GM18511 (cell line): ENCODE measurements at regions not wholly inside any gene's neighbourhood (a gene's known extent, or its start where the extent isn't known, plus 50 kb on each side); places are given as distances from the start of the nearest gene placed in this dataset.
"Not testable (repeated sequence)": the region's sequence is repeated elsewhere in the genome, so short reads cannot be mapped to it uniquely, and the experiment has no call there.

Experiments used
- ATAC-seq: cut with Tn5 transposase; IDR thresholded peaks from one replicate; pipeline ENCODE4 v1.9.1; 2021; ENCODE audit warnings: mild to moderate bottlenecking, moderate library complexity; ENCODE audit not compliant: unreplicated experiment

DNA sequence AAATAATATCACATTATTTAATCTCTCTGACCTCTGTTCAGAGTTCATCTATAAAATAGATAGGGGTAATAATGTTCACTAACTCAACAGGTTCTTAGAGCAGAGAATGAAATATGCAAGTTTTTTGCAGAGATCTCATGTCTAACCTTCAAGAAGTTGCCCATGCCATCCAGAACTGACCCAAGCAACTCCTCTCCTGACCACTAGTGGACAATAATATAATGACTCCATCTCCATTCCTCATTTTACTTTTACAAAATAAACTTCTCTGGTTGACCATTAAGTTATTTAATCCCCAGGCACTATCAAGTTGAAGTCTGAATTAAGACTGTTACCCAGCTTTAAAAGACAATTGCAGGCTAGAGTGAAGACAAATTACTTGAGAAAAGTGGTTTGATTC is 382.6 kb downstream of the KCNA4 start:
- no peak for ATAC-seq

DNA sequence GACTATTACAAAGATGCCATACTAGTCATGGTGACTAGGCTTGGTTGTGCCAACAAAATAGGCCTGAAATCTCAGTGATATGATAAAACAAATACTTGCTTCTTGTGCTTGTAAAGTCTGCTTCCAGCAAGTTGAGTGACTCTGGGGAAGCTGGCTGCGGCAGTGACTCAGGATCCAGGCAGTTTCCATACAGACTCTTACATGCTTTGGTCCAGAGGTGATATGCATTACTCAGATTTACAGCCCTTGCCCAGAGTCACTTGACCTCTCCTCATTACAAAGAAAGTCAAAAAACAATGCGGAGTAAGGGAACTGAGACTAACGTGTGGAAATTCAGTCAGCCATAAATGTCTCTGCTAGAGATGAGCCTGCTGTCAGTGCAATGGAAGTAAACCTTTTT is 387.5 kb downstream of the KCNA4 start:
- ATAC-seq, result no peak

DNA sequence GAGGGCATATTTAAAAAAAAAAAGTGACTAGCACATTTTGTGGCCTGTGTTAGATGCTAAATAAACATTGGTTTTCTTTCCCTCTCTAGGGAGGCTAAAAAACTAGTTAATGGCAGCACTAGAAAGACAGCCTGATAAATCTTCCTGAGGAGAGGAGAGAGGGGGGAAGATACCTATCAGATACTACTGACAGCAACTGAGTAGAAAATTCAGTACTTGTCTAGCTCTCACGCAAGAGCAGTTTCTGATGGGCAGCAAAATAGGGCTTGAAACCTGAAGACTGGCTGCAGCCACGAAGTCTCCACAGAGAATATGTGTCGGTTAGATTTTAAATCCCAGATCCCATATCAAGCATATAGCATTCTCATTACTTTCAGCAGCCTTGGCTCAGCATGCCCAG is 388.2 kb downstream of the KCNA4 start:
- ATAC-seq, result no peak

DNA sequence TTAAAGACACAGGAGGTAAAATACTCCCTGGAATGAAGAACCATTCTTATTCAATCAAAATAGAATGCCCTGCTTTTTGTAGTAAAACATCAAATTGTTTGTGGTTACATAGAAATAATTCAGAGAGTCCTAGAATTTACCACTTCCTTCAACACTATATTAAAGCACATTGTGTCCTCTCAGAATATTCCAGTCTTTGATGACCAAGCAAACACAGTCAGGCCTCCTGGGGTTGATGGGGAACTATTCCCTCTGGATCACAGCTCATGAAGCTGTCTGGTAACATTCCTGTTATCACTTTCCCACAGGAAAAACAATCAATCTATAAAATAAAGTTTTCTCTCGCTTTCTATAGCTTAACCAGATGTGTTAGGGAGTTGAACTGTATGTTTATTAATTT is 389.3 kb downstream of the KCNA4 start:
- no peak for ATAC-seq

DNA sequence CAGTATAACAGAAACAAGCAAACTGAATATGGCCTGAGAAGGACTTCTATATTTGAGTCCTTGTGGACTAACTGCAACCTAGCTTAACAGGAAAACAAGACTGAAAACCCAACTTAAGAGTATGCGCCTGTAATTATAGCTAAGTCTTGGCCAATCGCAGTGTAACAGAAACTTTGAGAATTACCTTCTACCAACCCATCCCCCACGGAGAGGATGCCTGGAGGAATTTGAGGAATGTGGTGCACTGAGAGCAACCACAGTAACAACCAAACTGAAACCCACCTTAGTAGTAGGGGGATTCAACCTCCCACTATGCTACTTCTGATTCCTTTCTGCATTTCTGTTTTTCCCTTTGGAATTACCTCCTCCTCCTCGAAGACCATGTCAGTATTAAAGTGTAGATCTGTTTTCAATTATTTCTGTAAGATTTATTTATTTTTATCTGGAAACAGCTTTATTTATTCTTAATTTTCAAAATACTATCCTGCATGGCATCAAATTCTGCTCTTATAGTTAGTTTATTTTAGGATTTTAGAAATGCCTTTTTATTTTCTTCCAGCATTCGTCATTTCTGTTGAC is 393.6 kb downstream of the KCNA4 start:
- no peak for ATAC-seq

DNA sequence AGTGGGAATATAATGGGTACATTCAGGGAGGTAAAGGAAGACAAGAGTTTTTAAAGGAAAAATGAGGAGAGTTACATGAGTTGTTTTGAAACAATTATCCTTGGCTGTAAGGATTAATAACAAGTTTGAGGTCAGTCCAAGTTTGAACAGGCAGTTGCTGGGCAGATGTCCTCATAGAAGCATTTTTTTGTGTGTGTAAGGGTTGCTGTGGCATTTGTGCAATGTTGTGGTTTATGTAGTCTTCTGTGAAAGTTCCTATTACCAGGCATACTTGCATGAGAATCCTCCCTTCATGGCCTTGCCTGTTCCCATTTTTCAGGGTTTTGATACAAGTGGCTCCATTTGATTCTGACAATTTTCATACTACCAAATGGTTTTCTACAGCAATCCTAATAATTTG is 400.2 kb downstream of the KCNA4 start:
- no peak for ATAC-seq

DNA sequence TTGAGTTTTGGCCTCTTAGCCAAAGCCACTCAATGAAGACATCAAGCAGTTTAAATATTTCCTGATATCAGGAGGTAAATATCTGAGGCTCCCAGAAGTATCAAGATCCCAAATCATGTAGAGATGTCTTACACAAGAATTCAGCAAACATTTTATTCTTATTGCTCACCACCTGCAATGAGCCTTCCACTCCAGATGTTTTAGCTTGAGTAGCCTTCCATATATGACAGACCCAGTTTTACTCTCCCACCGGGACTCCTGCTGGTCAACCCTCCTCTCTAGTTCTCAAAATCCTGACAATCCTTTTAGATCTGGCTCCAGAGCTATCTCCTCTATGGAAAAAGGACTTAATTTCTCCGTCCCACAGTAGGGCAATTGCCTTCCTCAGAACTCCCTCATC is 404.4 kb downstream of the KCNA4 start:
- no peak for ATAC-seq

DNA sequence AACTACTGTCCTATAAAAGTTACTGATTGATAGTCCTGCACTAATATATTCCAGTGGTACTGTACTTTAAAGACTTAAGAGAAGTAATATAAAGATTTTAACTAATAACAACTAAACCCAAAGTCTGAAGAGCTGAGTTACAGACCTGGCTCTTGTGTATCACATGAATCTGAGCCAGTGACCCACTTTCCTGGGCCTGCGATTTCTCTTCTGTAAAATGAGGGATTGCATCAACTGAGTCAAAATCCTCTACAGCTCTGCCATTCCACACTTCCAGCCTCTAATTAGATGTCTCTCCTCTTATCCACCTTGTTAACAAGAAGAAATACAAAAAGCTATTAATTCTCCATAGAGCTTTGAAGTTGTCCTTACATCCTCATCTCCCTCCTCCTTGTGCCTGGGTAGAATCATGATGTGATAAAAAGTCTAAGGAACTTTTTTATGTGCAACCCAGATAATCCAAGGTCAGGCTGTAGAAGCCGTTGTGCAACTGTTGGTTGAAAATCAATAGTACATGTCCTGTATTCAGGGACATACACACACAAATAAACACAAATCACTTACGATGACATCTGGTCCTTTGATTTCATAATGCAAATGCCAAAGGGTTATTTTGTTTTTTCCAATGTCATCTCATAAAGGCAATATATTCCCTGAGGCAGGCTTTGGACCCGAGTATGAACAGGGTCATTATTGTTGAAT is 410.3 kb downstream of the KCNA4 start:
- no peak for ATAC-seq

DNA sequence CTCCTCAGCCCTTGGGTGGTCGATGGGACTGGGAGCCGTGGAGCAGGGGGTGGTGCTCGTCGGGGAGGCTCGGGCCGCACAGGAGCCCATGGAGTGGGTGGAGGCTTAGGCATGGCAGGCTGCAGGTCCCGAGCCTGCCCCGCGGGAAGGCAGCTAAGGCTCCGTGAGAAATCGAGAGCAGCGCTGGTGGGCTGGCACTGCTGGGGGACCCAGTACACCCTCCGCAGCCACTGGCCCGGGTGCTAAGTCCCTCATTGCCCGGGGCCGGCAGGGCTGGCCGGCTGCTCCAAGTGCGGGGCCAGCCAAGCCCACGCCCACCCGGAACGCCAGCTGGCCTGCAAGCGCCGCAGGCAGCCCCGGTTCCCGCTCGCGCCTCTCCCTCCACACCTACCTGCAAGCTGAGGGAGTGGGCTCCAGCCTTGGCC is 416.7 kb downstream of the KCNA4 start:
- not testable (repeated sequence) for ATAC-seq

DNA sequence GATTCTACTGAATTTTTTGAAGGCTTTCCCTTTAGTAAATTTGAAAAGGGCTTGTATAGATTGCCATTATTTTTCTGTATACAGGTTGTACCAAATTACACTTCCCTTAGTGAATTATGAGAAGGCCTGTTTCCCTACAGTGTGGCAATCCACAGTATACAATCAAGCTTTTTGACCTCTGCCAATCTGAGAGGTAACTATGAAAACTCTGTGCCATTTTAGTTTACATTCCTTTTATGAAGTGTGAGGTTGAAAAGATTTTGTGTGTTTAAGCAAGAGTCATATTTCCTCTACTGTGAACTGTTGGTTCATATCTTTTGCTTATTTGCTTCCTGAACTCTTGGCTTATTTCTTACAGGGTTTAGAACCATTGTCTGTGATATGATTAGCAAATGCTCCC is 432.5 kb downstream of the KCNA4 start:
- ATAC-seq, result no peak

DNA sequence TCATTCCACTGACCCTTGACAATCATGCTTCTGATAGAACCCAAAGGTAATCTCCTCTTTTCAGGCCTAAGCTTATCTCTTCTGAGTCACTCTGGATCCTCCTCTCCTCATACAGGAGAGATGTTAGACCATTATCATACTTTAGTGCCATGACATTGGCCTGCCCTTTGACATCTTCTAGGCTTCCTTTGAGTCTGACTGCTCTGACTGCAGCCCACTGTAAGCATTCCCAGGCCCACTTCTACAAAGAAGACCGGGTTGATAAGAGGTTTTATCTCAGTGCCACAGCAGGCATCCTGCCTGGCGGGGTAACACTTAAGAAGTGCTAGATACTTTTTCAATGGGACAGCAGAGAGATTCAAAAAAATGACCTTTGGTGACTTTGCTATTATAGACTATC is 438.0 kb downstream of the KCNA4 start:
- ATAC-seq, result no peak

DNA sequence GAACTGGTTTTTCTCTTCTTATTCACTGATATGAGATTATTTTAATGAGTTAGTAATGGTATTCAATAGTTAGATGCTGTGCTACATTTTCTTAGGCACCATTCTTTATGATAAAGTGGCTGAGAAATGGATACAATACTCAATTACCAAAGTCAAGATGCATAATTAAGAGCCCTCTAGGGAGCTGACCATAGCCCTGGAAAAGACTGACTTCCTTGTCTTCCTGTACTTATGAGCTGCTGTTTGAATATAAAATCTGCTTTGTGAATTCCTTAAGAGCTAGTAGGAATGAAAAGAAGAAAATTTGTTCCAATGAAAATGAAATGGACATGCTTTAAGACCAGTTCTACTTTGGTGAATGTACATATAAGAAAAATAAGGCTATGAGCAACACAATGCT is 452.3 kb downstream of the KCNA4 start:
- ATAC-seq, result no peak

DNA sequence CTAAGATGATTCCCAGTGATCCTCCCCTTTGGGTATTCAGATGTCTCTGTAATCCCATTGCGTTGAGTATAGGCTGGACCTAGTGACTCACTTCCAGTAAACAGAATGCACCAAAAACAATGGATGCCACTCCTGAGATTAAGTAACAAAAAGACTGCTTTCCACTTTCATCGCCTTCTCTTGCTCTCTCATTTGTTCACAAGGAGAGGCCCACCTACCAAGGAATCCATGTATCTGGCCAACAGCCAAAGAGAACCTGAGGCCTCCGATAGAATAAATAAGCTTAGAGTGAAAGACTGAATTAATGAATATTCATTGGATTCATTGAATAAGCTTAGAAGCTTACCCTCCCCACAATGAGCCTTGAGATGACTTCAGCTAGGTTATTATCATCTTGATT is 454.6 kb downstream of the KCNA4 start:
- ATAC-seq, result no peak

DNA sequence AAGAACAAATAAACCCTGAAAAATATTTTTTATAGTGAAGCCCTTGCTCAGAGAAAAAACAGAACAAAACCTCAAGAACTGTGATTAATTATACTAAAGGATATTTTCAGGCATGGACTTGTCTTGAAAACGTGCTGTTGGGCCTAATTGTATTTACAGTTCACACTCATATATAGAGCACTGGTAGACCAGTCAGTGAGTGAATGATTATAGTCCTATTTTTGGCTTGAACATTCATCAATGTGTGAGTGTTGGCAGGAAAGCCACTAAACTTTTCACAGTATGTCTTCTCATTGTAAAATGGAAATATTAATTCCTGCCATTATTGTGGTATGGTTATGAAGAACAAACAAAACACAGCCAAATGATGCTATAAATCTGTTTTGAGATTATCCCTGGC is 462.8 kb downstream of the KCNA4 start:
- no peak for ATAC-seq

DNA sequence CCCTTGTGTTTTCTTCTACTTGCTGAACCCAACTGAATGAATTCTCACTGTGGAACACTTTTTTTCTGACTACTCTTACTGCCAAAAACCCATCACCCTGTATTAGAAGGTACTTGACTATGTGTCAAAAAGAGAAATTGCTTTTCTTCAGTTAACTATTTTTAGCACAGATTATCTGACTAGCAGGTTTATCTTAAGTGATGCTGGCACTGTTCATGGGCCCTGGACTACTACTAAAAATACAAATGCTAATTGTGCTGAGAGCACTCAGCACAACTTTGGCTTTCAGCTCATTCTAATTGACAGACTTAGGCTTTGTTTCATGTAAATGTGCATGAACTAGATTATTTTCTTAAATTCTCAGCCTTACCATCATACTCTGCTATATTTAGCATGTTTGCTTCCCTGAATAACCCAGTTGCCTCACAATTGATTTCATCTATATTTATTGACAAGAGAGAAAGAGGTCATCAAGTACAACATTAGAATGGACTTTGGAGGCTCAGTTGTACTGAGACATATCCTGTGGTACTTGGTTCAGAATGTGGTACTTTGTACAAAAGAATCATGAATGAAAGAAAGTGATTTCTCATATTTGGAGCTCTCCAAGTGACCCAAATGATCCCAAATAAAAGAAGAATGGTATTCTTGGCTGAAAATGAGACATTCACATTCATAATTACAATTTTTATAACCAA is 478.3 kb downstream of the KCNA4 start:
- ATAC-seq, result no peak

DNA sequence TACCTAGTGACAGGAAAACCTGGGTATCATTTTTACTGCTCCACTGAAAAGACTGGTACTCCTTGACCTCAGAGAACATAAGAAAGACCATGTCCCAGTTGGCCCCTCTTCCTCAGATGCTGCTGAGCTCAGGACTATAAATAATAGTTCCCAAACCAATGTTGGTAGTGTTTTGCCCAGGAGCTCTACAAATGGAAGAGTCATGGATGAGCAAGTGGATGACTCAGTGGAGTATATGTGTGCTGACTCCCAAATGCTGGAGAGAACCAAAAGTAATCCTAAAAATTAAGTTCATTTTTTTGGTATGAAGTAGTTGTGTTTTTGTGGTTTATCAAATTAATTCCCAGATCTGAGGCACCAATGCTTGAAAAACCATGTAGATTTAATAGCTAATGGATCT is 482.0 kb downstream of the KCNA4 start:
- ATAC-seq, result no peak

DNA sequence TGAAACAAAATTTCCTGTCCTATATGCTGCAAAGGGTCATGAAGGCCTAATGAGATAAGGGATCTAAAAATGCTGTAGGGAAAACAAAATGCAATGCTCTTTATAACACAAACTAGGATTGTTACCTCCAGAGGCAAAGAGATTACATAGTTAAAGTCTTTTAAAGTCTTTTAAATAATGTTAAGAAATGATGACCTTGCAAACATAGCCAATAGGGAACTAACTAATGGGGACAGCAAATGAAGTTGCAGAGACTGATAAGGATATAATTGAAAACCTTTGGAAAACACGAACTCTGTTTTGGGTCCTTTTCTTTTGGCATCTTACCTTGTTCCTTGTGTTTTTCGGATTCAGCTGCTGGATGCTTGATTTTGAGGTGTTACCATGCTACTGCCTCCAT is 485.9 kb downstream of the KCNA4 start:
- ATAC-seq, result no peak

DNA sequence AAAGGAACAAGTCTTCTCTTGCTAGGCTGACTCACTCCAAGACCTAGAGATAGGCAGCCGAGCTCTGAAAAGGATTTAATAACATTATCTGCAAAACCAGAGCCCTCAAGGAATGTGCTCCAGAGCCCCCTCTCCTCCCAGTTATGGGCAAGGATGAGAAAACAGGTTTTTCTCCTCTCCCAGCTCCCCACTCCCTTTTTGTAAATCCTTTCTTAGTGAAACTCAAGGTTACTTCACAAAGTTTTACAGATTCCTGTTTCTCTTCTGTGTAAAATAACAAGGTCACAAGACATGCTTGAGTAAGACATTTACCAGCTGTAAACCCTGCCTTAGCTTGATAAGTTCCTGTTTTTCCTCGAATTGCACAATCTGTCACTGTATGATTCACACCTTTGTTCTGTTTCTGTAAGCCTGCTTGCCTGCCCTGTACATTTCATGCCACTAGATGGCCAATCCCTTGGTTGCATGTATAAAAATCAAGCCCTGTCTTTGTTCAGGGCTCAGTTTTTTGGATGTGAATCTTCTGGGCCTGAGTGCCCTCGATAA is 489.4 kb downstream of the KCNA4 start:
- no peak for ATAC-seq

DNA sequence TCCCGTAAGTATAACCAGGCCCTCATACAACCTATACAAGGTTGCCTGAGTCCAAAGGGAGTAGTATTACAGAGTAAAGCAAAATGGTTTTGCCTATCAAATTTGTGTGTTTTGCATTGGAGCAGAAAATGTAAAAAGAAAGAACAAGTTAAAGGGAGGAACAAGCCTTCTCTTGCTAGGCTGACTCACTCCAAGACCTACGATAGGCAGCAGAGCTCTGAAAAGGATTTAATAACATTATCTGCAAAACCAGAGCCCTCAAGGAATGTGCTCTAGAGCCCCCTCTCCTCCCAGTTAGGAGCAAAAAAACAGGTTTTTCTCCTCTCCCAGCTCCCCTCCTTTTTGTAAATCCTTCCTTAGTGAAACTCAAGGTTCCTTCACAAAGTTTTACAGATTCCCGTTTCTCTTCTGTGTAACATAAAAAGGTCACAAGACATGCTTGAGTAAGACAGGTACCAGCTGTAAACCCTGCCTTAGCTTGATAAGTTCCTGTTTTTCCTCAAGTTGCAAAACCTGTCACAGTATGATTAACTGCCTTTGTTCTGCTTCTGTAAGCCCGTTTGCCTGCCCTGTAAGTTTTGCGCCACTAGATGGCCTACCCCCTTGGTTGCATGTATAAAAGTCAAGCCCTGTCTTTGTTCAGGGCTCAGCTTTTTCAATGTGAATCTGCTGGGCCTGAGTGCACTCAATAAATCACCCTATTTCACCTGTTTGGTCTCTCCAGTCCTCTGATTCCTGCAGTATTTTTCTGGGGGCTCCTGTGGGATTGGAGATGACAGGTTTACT is 498.2 kb downstream of the KCNA4 start:
- no peak for ATAC-seq

DNA sequence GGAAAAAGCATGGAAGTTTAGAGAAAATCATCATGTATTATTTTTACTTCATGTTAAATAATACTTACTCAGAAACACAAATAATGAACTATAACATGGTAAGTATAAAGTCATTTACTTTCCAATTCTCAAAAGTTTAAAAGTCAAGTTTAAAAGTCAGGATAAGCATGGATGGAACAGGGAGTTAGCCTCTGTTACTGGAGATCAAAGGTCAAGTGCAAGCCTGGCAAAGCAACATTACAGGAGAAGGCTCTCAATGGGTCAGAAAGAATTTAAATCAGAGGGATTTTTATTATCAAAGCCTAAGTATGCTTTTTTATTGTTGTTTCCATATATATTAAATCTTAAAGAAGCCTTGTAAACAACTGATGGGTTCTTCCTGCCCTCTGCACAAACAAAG is 505.4 kb downstream of the KCNA4 start:
- no peak for ATAC-seq

DNA sequence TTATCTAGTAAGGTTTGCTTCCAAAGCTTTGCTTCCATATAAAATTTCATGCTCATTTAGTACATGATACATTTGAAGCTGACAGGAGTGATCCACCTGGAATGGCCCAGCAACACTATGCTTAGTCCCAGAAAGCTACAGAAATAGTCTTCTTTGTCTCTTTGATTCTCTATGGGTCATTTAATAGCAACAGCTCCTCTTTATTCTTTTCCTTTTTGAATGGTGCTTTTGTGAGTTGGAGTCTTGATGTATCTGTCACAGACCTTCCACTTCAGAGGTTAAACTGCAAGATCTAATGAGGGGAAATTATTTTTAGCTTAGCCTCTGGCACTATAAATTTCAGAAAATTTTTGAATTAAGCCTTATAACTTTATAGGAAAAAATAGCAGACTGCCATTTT is 509.5 kb downstream of the KCNA4 start:
- ATAC-seq, result no peak
